HG03558 (cell line): ENCODE measurements at regions not wholly inside any gene's neighbourhood (a gene's known extent, or its start where the extent isn't known, plus 50 kb on each side); places are given as distances from the start of the nearest gene placed in this dataset.

Experiments
- ATAC-seq: cut with Tn5 transposase; IDR thresholded peaks from one replicate; pipeline ENCODE4 v1.9.1; 2021; ENCODE audit warnings: moderate number of reproducible peaks; ENCODE audit not compliant: unreplicated experiment; ENCODE audit errors: extremely low read depth

DNA sequence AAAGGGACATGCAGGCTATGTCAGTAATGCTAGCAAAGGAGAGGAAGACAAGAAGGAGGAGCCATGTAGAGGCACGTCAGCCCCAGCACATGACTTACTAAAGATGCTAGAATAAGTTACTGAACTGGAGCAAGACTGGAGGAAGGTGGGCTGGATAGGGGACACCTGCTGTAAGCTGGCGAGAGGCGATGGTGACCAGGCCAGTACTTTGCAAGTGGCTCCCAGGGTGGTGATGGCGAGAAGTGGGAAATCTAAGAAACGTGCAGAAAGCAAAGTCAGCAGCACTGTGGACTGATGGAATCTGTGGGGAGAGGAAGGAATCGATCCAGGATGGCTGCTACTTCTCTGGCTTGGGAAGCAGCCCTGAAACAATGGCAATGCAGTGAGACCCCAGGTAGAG lies 617.1 kb upstream of the ADAMTS16 start:
- ATAC-seq = no peak

DNA sequence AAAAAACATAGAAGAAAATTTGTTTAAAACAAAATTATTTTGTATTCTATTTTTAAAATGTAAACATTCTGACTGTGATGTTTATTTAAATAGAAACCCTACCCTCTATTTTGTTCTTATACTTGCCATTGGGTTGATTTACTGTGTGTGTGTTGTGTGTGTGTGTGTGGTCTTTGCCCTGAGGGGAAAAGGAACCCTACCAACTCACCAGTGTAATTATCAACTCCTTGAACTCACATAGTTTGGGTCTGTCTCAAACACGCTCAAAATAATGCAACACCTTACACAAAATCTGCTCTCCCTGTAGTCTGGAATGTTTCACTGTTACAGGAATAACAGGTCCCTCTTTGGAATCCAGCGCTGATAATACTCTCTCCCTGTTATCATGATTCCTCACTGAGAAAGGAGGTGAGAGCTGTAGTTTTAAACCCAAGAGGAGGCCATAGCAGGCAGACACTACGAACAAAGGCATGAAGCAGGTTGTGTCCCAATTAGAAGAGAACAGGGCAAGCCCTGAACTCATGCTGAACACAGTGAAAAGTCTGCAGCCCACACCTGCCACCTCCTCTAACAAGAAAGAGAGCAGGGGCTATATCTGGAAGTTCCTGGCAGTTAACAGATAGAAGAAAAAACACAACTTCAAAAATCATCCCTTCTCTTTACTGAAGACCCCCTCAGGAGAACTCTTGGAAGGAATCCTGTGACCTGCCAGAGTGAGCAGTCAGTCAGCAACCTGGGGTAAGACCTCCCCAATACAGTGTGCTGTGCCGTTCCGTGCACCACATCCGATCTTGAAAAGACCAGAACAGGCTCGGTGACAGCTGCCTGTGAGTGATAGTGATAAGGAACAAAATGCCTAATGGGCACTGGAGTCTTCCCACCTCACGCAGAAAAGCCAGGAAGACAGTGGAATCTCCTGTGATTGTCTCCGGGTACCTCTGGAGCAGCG lies 608.1 kb upstream of the ADAMTS16 start:
- no peak for ATAC-seq

DNA sequence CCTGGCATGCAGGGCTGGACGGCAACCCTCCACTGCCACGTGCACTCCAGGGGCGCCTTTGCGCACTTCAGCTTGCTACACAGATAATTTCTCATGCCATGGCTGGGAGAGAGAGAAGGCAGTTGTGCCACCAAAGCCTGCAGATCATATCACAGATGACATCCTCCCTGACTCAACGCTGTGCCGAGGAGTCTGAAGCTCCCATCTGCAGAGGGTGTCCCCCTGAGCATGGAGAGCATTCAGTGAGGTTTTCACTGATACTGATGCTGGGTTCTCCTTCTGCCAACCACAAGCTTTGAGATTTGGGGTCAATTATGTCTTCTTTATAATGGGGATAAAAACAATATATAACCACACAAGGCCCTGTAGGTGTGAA lies 607.4 kb upstream of the ADAMTS16 start:
- no peak for ATAC-seq

DNA sequence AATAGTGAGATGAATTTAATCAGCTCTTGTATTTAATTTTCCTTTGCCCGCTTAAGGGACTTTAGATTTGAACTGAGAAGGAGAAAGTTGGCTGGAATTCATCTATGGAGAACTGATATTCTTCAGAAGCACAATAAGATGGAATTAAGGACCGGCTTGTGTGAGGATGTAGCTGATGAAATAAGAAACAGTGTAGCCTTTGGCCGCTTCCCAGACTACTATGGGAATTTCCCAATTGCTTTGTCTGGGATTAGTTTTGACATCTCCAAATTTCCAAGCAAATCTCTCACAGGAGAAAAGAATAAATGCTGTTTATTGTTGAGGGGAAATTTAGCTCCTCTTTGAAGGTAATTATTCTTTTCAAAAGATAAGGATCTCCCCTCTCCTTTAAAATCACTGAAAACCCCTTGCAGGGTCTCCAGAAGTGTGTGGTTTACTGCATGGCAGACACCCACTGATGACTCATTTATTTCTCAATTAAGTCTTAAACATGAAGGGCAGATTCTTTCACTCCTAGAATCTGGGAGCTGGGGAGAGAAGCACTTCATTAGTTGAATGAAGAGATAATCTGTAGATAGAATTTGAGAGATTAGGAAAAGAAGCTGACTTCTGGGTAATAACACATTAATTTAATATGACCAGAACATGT lies 606.5 kb upstream of the ADAMTS16 start:
- ATAC-seq = no peak

DNA sequence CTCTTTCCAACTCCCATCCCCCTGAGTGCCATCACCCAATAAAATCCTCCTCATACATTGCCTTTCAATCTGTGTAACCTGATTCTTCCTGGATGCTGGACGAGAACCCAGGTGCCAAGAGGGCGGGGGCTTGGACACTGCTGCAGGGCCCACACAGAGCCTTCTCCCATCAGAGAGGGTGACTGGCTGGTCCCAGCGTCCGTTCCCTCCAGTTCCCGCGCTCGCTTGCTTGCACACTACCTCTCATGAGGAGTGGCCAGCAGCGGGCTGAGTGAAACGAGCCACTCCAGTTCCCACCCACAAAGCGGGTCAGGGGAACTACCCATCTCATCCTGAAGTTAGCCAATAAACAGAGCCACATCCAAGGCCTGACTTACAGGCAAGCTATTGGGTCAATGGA lies 602.6 kb upstream of the ADAMTS16 start:
- no peak for ATAC-seq

DNA sequence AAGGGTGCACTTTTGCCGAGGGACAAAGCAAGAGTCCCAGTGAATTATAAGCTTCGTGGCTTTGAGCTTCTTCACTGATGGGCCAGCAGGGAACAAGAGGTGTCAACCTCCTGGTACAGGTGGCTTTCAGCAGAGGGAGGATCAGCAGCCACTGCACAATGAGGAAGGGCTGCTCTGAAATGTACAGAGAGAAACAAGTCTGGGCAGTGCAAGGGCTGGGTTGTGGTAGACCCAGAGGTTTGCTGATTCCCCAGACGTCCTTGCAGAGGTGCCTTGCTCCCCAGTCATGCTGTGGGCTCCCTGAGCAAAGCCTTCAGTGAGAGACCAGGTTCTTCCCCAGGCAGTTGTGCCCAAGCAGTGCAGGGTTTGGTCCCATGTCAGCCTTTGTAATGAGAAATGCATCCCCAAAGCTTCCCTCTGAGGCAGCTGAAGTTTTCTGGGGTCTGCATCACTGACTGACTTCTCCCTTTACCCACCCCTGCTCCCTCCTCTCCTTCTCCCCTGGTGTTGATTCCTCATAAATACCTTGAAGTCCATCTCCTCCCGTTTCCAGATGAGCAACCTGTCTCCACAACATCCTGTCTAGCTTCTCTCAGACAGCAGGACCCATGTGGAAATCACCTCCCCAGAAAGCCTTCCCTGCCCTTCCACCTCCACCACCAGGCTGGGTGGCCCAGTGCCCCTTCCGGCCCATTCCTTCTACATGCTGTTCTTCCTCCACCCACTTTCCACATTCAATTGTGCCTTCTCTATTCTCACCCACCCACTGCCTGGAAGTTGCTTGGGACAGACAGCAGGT lies 599.6 kb upstream of the ADAMTS16 start:
- no peak for ATAC-seq

DNA sequence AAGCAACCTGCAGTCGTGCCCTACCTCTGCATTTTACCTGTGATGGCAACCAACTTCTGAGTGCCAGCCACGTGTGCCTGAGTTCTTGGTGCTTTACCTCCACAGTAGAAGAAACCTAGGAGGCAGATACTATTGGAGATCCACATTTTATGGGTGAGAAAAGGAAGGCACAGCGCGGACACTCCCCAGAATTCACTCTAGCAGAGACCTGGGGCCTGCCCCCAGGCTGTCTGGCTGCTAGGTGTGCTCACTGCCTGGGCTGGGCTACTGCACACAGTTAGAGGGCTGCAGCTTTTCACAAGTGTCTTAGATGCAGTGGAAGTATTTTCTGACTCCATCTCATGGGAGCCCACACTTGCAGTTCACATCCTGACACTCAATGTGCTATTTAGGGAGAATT lies 598.8 kb upstream of the ADAMTS16 start:
- no peak for ATAC-seq

DNA sequence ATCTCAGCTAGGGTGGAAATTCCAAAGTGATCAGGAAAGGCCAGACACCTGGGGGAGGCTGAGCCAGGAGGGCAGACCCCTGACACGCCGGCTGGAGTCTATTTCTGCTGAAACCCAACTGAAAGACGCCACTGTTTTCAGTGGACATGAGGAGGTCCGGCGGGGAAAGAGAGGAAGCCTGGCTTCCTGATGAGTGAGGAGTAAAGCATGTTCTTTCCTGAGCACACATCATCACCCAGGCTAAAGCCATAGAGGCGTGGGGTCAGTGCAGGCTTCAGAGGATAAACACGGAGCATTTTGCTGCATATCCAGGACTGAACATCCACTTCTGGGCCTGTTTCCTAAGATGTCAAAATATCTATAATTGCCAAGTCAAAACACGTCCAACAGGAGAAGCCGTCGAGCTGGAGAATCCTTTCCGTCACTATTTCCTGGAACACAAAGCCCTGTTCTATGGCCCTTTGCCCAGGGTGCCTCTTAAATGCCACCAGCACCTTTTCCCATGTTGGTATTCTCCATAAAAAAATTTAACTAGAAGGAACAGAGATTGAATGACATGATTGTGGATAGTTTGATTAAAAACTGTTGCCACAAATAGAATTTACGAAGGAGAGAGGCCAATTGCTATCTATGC lies 597.9 kb upstream of the ADAMTS16 start:
- ATAC-seq = no peak

DNA sequence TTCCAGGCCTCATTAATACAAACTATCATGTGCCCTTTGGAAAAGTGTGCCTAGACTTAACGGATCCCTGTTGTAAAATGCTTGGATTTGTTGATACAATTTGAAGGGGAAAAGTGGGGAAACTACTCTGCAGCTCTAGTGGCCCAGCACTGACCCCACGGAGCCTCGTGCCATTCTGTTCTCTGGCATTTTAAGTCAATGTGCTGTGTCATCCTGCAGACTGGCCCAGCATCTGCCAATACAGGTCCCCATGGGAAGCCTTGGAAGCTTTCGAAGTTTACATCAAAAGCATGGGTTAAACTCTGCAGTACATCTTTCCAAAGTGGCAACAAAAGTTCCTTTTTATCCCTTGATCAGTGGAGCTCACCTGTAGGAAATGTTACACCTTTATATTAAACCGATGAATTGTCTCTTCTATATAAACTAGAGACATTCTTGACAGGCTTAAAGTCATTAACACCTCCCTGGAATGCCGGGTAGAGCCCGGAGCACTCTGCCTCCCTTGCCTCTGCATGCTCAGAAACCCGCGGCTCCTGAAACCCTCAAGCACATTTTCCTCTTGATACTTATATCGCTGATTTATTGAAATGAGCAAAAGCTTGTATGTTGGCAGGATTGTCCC lies 596.0 kb upstream of the ADAMTS16 start:
- ATAC-seq = no peak

DNA sequence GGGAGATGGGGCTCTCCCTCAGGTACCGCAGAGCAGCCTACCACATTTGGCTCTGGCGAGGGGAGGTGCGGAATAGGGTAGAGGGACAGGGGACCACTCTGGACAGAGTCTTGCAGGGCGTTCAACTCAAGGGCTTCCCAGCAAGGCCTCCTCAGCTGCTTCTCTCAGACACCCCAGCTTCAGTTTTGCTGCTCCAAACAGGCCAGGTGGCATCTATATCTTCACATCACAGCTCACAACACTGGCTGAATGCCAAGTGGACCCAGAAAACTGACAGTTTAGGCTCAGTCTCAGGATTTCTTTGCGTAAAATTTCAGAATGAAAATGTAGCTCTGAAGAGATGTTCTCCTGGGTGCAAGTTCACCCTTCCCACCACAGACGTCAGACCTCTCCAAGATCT lies 592.6 kb upstream of the ADAMTS16 start:
- ATAC-seq = no peak

DNA sequence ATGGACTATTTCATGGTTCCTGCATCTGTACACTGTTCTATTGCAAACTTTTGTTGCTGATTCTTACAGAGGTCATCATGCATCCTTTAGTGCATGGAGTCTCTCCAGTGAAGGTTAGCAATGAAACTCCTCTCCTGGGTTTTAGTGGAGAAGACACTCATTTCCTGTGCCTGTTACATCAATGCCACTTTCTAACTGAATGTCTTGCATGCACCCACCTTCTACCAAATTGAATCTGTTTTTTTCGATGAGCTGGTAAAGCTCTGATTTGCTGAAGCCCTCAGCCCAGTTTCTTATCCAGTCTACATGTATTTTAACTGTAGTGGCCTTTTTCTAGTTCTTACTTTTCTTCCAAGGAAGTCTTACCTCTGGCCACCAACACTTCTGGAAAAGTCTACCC lies 591.8 kb upstream of the ADAMTS16 start:
- no peak for ATAC-seq

DNA sequence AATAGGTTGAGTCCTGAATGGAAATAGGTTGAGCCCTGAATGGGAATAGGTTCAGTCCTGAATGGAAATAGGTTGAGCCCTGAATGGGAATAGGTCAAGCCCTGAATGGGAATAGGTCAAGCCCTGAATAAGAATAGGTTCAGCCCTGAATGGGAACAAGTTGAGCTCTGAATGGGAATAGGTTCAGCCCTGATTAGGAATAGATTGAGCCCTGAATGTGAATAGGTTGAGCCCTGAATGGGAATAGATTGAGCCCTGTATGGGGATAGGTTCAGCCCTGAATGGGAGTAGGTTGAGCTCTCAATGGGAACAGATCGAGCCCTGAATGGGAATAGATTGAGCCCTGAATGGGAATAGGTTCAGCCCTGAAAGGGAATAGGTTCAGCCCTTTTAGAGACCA lies 590.8 kb upstream of the ADAMTS16 start:
- ATAC-seq = no peak

DNA sequence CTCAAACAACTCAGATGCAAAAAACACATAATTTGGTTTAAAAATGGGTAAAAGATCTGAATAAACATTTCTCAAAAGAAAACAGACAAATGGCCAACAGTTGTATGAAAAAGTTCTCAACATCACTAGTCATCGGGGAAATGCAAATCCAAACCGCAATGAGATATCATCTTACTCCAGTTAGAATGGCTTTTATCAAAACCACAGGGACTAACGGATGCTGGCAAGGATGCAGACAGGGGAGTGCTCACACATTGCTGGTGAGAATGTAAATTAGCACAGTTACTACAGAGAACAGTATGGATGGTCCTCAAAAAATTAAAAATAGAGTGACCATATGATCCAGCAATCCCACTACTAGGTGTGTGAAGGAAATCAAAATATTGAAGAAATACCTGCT lies 589.1 kb upstream of the ADAMTS16 start:
- no peak for ATAC-seq

DNA sequence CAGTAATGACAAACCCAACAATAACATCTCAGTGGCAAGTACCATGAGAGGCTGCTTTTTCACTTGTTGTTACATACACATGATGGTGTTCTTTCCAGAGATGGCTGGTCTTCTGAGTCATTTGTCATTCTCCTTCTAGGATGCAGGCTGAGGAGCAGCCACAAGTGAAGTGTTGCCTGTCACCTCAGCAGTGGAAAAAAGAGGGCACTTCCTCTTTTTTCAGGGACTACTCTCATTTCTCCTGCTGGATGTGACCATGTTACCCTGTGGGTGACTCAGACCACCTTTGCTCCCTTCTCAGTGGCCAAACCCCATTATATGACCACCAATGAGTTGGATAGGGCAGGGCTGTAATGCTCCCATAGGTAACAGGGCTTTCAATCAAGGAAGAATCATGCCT lies 587.0 kb upstream of the ADAMTS16 start:
- no peak for ATAC-seq

DNA sequence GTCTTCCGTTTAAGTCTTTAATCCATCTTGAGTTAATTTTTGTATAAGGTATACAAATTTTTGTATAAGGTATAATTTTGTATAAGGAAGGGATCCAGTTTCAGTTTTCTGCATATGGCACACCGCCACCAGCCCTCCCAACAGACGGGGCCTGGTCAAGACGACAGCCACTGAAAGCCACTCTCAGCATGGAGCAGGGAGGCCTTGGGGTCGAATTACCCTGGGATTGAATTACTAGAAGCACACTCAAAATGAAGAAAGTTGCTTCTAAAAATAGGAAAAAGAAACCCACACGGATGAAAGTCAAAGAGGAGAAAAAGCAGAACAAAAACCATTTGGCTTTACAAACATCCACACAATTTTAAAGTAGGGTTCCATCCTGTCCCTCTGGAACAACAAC lies 586.2 kb upstream of the ADAMTS16 start:
- ATAC-seq = no peak

DNA sequence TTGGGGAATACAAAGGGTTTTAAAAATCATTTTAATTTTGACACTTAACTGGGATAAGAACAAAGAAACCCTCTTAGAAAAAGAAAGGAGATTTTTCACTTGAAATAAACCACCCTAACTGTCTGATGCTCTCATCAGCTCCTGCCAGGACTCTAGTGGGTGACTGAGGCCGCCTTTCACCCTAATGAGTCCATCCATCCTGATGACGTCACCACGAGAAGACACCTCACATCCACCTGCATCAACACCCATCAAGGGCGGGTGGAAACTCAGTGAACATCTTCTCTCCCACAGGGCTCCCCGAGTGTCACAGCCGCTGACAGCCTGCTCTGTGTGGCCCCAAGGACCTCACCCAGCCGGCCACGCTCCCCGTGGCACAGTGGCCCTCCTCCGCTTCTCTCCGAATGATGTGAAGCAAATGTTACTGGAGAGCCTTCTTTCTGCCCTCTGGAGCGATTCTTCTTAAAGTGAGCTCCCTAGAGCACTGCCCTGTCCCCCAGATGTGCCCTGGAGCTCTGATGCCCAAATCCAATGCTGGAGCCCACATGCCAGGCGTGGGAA lies 584.3 kb upstream of the ADAMTS16 start:
- ATAC-seq = no peak

DNA sequence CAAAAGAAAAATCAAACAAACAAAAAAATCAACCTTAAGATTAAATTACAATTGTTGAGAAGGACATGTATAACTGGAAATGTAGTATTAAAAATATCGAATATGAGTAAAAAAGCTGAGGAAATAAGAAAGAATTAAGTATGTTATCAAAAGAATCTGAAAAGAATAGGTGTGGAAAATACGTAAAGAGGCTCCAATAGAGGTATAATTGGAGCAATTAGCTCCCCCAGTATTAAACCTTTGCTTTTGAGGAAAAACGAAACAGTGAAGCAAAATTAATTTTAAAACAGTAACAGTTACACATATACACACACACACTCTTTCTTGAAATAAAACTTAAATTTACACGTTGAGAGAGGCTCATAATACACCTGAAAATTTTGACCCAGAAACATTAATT lies 578.7 kb upstream of the ADAMTS16 start:
- ATAC-seq = no peak

DNA sequence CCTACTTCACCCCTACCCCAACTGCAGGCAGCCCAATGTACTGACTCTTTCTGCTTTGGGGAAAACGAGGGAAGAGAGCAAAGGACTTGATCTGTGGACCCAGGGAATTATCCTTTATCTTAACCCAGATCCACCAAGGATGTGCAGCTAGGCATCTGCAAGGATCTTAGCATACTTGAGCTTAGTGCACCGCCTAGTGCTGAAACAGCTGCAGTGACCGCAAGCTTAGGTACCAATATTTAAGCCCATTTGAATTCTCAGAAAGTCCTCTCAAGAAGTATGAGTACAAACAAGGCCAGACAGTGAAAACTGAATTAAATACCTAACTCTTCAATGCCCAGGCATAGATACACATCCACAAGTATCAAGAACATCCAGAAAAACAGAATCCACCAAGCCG lies 576.7 kb upstream of the ADAMTS16 start:
- ATAC-seq = no peak

DNA sequence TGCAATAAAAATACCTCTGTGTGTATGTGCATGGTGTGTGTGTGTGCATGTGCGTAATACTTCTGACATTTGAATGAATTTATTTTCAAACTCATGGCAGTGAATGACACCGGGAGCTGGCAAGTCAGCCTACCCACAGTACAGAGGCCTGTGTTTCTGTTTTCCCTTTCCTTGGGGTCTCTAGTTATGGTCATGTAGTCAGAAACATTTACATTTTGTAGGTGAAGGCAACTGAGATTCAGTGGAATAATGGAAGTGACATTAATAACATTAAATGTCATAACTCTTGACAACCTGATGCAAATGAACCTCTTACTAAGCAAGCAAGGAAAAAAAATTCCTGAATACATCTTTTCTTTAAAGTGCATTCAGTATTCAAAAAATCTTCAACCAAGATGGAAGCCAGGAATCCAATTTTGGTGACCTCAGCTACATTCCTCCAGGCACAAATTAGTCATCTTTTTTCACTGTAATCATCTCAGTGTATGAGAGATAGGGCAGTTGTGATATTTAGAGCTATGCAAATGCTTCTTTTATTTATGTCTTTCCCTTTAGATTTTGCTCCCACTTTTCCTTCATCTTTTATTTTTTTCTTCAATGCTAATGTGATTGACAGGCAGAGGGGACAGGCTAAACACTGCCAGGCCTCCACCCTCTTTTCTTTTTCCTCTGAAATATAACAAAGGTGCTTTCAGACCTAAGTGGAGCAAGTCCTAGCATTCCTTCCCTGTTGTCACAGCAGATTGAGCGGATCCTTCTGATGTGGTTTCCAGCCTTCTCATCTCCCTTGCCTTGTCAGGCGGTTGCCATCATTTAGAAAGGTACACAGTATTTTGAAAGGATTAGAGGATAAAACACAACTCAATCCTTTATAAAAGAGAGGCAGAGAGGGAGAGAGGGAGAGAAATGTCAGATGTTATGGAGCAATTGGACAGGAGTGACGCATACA lies 569.8 kb upstream of the ADAMTS16 start:
- ATAC-seq = no peak
